ENCODE measurements at regions not wholly inside any gene's neighbourhood (a gene's known extent, or its start where the extent isn't known, plus 50 kb on each side); places are given as distances from the start of the nearest gene placed in this dataset.
A peak's percentile ranks its signal among the peaks of the same experiment; 100 is the strongest.

- TF ChIP-seq ZNF275 (CRISPR knock-in tag; IDR thresholded peaks at IDR 0.05; ENCODE audit: borderline replicate concordance) (no peak), ZFP37 (CRISPR knock-in tag; IDR thresholded peaks at IDR 0.05; ENCODE audit: borderline replicate concordance) (peak; percentile 57; the same call in 1 of the 2 replicates), MEIS2 (CRISPR knock-in tag; IDR thresholded peaks at IDR 0.05) (no peak), HNRNPL (IDR thresholded peaks at IDR 0.05; ENCODE audit: low read depth, low read length) (no peak), THAP8 (CRISPR knock-in tag; IDR thresholded peaks at IDR 0.05; ENCODE audit: borderline replicate concordance) (no peak), PPARG (CRISPR knock-in tag; conservative IDR thresholded peaks at IDR 0.05) (no peak), ZBTB46 (CRISPR knock-in tag; IDR thresholded peaks at IDR 0.05; ENCODE audit: borderline replicate concordance) (no peak), ZIK1 (CRISPR knock-in tag; IDR thresholded peaks at IDR 0.05; ENCODE audit: borderline replicate concordance, low read depth) (no peak), ATF4 (CRISPR knock-in tag; IDR thresholded peaks at IDR 0.05) (no peak), DDIT3 (CRISPR knock-in tag; IDR thresholded peaks at IDR 0.05) (no peak), CAMTA2 (CRISPR knock-in tag; IDR thresholded peaks at IDR 0.05; ENCODE audit: borderline replicate concordance) (no peak), GLMP (CRISPR knock-in tag; IDR thresholded peaks at IDR 0.05; ENCODE audit: borderline replicate concordance) (no peak), LCORL (IDR thresholded peaks at IDR 0.05) (no peak), LCORL (CRISPR knock-in tag; IDR thresholded peaks at IDR 0.05) (no peak), ZSCAN29 (CRISPR knock-in tag; conservative IDR thresholded peaks at IDR 0.05) (no peak), TEAD3 (CRISPR knock-in tag; optimal IDR thresholded peaks at IDR 0.05; ENCODE audit: borderline replicate concordance) (no peak), ZNF678 (CRISPR knock-in tag; IDR thresholded peaks at IDR 0.05) (no peak), ZNF136 (CRISPR knock-in tag; IDR thresholded peaks at IDR 0.05; ENCODE audit: low read depth) (no peak)
Measured at GRCh38 chr4:169823685-169824084, 65.9 kb upstream of the HPF1 start (continued).

All from HepG2 (cell line).